ENCODE measurements at regions not wholly inside any gene's neighbourhood (a gene's known extent, or its start where the extent isn't known, plus 50 kb on each side); places are given as distances from the start of the nearest gene placed in this dataset.

DNA sequence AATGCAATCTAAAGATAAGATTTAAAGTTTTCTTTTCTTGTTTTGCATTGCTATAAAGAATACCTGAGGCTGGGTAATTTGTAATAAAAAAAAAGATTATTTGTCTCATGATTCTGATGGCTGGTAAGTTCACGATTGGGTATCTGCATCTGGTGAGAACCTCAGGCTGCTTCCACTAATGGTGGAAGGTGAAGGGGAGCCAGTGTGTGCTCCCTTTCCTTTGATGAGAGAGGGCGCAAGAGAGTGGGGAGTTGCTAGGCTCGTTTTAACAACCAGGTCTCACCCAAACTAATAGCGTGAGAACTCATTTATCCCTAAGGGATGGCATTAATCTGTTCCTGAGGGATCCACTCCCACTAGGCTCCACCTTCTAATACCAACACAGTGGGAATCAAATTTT lies 353.2 kb downstream of the BTBD3 start:
- DNase-seq (ENCODE audit: low read depth in 1 of 2, low spot score in 1 of 2) = no peak

DNA sequence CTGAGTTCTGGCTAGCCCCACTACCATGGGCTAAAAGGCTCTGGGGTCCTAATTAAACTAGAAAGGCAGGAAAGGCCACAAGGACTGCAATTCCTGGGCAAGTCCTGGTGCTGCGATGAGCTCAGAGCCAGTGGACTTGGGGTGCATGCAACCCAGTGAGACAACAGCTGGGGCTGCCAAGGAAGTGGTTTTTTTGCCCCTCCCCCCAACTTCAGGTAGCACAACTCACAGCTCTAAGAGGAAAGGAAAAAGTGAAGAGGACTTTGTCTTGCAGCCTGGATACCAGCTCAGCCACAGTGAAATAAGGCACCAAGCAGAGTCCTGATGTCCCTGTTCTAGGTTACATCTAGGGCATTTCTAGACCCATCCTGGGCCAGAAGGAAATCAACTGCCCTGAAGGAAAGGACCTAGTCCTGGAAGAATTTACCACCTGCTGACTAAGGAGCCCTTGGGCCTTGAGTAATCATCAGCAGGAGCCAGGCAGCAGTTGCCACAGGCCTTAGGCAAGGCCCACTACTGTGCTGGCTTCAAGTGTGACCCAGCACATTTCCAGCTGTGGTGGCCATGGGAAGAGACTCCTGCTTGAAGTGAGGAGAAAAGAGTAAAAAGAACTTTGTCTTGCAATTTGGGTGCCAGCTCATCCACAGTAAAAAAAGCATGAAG lies 358.4 kb downstream of the BTBD3 start:
- DNase-seq (ENCODE audit: low read depth in 1 of 2, low spot score in 1 of 2) = no peak

DNA sequence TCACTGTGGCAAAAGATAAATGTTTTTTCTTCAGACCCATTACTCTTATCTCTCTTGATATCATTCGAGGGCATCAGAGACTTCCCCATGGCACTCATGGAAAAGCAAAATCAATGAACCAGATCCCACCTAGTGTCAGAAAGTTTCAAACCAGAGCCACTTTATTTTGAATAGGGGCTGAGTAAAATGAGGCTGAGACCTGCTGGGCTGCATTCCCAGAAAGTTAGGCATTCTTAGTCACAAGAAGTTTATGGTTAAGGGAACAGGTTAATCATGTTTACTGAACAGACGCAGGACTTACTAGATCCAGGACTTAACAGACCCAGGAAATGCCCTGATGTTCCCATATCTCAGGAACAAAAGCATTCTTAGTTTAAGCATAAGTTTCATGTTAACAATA lies 369.9 kb downstream of the BTBD3 start:
- no peak for DNase-seq (ENCODE audit: low read depth in 1 of 2, low spot score in 1 of 2)

DNA sequence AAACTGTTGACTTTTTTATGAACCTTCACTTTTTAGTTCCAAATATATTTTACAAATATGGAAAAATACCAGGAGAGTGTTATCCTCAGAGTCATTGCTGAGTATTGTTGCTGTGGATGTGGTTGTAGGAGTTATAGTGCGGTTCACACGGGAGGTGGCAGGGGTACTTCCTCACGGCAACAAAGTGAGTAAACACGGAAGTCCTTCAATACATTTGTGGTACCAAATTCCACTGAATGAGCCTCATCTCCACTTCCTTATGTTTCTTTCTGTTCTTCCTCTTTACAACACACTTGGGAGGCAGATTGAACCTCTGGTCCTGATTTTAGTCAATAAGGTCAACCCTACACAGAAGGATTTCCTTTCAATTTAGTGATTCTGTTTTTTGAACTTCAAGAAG lies 371.8 kb downstream of the BTBD3 start:
- no peak for DNase-seq (ENCODE audit: low read depth in 1 of 2, low spot score in 1 of 2)

DNA sequence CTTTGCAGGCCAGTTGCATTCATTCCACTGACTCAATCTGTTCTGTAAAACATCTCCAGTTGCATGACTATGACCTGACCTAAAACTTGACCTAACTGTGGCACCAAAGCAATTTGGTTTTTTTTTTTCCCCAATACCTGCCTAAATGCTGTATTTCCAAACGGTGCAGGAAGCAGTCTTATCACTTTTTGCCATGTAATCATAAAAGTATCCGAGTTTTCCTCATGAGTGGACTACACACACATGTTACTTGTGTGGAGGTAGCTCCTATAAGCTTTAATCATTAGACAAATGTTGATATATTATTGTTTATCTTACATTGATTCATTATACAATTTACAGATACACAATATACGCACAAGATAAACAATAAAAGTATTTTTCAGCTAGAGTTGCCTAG lies 373.7 kb downstream of the BTBD3 start:
- no peak for DNase-seq (ENCODE audit: low read depth in 1 of 2, low spot score in 1 of 2)

DNA sequence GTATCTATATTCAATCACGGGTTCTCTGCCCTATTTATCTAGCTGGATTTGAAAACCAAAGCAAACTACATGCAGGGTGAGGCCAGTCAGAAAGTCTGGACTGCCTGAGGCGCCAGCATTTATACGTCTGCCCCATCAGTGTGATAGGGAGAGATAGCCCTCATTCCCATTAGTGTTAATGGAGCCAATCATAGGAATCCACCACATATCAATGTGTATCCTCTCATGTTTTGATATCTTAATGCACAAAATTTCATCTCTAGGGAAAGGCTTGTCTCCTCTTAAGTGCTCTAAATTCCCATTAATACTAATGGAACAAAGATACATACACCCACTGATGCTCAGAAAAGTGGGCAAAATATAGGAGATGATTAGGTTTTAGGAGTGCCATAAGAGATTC lies 376.2 kb downstream of the BTBD3 start:
- DNase-seq (ENCODE audit: low read depth in 1 of 2, low spot score in 1 of 2) = no peak

DNA sequence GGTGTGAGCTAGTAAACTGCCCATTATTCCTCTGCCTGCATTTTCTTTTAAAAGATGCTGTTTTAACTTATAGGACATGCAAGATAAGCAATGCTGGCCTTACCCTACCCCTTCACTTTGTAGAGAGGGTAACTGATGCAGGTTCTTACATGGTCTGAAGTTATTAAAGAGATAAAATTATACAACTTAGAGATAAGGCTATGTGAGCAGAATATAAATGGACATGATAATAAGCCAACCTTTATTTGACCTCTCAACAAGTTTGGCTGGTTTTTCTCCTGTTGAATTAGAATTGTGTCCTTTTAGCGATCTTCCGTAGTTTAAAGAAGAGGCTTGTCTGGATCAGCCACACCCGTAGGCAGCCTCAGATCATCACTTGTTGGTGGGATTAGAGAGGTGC lies 377.0 kb downstream of the BTBD3 start:
- no peak for DNase-seq (ENCODE audit: low read depth in 1 of 2, low spot score in 1 of 2)

DNA sequence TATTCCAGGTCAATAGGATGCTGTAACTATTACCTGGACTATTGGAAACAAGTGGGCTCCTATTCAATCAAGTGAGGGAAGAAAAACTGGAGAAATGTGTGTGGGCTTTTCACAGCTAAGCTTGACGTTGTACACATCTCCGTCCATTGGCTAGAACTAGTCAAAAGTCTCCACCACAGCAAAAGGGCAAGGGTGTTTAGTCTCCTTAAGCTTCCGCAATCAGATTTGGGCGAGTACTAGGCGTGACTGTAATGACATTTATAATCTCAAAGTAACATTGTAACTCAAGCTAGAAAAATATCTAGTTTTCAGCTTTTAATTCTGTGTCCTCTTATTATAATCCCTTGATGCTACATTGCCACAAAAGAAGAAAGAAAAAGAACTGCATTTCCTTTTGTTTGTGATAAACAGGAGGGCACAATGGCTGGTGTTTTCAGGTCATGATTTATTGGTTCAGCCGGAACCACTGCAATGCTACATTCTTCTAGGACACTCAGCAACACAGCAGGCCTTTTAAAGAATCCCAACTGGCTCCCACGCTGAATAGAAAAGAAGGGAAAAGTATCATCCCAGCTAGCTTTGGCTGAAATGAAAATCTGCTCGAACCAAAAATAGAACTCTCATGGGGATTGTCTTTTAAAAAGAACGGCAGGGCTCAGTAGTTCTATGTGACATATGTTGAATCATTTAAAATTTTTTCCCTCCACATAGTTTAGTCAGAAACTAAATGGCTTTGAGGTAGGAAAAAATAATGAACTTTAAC lies 387.7 kb downstream of the BTBD3 start:
- DNase-seq (ENCODE audit: low read depth in 1 of 2, low spot score in 1 of 2) = no peak

DNA sequence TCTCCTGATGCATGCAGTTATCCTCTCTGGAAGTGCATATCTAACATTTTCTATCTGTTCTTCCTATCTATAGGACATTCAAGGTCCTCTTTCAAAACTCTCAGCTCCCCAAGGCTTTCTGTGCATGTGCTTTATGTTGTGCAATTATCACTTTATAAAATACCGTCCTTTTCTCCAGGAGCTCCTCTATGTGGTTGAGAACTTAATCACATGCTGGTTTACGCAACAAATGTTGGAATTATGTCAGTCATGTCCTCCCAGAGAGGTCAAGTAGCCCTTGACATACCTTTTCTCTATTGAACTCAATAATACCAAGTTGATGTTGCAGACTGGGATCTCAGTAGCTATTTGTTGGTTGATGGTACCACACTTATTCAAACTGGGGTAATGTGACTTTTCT lies 388.4 kb downstream of the BTBD3 start:
- DNase-seq (ENCODE audit: low read depth in 1 of 2, low spot score in 1 of 2) = no peak

DNA sequence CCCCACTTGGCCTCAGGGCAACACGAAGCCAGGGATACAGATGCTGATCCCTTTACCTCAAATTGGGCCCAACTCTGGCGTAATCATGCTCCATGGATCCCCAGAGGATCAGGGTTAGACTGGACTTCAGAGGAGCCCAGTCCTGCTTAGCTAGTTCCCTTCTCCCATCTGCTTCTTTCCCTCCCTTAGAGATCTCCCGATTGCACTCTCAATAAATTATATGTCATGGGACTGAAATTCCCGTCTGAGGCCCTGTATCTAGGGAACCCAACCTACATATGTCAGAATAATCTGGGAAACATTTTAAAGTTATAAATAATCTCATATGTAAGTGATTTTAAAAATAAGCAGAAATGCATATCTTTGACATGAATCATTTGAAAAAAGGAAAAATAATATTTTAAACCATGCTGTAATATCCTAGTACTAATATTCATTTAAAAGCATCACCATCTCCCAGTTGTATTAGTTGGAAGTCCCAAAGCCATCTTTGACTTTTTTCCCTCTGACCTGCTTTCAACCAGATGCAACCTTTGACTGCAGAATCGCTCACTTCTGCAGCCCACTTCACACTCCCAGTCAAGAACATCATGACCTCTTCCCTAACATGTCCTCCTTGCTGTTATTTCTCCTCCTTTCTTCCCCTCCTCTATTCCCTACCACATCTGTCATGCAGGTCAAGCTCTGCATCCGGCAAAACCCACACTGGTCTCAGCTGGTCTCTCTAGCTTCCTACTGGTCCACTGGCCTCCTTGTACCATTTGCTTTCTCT lies 393.6 kb downstream of the BTBD3 start:
- DNase-seq (ENCODE audit: low read depth in 1 of 2, low spot score in 1 of 2) = no peak

DNA sequence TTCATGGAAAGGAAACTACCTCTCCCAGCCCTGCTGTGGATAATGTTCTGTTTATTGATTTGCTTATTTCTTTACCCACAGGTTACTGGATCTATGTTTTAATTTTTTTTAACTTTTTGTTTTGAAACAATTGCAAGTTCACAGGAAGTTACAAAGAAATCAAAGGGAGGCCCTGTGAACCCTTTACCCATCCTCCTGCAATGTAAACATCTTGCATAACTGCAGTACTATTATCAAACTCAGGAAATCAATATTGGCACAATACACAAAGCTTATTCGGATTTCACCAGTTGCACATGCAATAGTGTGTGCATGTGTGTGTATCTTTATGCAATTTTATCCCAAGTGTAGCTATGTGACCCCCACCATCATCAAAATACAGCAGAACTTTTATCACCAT lies 398.0 kb downstream of the BTBD3 start:
- no peak for DNase-seq (ENCODE audit: low read depth in 1 of 2, low spot score in 1 of 2)

DNA sequence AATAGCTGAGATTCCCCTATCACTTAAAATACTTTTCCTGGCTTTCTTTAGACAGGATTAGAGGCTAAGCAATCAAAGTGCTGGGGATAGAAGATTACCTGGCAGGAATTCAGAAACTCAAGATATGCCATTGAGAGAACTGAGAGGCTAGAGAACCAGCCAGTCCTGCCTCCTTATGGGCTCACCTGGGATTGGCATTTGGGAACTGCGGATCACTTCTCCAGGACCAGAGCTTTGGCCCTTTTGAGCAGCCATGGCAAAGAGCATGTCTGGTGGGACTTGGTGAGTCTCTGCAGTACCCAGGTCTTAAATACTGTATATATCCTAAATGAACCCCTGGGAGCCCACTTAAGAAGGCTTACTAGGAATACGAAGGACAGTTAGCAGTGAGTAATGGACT lies 399.1 kb downstream of the BTBD3 start:
- DNase-seq (ENCODE audit: low read depth in 1 of 2, low spot score in 1 of 2) = no peak

DNA sequence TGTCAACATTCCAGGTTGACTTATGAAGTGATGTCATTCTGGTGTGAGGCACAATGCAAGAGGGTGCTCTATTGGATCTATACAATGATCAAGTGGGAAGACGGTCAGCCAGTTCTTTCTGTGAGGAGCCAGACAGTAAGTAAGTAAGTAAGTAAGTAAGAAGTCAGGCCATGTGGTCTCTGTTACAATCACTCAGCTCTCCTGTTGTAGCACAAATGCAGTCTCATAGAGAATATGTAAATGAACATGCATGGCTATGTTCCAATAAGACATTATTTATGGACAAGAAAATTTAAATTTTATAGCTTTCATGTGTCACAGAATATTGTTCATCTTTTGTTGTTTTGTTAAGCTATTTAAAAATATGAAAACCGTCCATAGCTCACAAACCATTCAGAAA lies 399.7 kb downstream of the BTBD3 start:
- DNase-seq (ENCODE audit: low read depth in 1 of 2, low spot score in 1 of 2) = no peak

DNA sequence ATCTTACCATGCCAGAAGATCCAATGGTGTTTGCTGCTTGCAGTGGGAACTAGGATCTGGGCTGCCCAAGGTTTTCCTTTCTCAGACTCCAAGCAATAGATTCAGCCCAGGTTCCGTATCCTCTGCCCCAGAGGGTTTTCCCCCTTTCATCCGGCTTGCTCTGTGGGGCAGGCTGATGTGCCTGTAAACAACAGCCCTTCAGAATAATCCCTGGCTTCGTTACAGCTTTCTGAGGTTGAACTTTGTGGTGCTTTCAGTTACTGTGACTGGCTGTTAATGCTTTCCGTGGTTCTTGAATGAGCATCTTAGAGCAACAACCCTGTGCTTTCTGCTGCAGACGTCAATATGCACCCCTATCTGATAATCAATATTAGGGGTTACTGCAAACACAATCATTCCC lies 400.4 kb downstream of the BTBD3 start:
- DNase-seq (ENCODE audit: low read depth in 1 of 2, low spot score in 1 of 2) = no peak

DNA sequence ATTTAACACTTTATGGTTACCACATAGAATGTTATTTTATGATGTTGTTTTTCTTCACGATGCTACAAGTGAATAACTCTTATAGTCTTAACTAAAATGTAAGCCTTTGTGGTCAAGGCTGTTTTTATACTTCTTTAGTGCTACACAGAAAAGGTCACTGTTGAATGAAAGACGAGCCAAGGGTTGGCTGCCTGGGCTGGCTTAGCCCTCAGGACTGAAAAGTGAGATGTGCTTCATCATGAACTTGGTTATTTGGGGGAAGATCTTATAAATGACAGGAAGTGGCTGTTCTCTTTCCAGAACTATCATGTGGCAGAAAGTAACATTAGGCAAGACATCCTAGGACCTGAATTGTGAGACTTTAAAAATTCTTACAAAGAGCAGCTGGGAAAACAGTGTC lies 404.0 kb downstream of the BTBD3 start:
- no peak for DNase-seq (ENCODE audit: low read depth in 1 of 2, low spot score in 1 of 2)

DNA sequence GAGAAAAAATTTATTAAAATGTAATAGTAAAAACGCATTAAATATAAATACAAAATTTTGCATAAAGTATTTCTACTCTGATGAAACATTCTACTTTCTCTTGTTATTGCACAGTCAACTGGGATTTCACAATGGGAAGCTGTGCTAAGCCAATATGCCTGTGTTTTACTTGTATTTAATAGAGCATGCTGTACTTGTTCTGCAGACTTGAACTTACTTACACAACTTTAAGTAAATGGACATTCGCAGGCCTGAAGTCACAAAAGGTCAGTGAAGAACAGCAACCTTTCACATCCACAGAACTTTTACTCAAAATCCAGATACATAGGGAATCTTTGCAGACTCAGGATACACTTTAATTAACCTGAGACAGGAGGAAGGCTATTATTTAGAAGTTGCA lies 409.5 kb downstream of the BTBD3 start:
- no peak for DNase-seq (ENCODE audit: low read depth in 1 of 2, low spot score in 1 of 2)

DNA sequence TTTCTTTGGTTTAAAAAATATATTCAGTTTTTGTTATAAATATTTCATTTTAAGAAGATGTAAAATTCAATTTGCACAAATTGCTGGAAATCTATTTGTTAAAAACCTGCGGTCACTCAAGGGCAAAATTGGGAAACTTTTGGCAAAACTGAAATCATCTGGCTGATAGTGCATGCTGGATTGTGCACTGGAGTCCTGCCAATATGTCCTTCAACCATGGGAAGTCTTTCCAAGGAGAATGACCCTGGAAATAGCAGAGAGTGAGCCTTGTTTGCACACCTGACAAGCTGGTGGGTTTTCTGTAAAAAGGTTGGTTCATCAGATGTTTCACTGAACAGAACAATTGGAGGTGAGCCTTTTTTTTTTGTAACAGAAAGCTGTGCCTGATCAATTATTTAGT lies 413.5 kb downstream of the BTBD3 start:
- DNase-seq (ENCODE audit: low read depth in 1 of 2, low spot score in 1 of 2) = no peak

DNA sequence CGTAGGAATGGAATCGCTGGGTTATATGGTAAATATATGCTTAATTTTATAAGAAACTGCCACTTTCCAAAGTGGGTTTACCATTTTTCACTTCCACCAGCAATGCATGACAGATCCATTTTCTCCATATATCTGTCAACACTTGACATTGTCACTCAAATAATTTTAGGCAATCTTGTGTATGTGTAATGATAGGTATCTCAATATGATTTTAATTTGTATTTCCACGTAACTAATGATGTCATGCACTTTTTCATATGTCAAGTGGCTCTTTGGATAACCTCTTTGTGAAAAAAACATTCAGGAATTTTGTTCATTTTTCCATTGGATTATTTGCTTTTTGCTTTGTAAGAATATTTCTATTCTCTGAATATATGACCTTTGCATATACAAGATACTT lies 419.9 kb downstream of the BTBD3 start:
- no peak for DNase-seq (ENCODE audit: low read depth in 1 of 2, low spot score in 1 of 2)

DNA sequence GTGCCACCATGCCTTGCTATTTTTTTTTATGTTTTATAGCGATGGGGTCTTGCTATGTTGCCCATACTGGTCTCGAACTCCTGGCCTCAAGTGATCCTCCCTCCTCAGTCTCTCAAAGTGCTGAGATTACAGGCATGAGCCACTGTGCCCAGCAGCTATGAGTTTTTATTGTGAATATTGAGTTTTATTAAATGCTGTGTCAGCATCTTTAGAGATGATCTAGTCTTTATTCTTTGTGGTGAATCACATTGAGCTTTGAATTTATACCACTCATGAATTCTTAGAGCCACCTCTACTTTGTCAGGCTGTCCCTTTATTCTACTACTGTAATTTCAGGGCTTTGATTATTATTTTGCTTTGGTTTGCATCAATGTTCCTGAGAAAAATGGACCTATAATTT lies 428.3 kb downstream of the BTBD3 start:
- no peak for DNase-seq (ENCODE audit: low read depth in 1 of 2, low spot score in 1 of 2)

DNA sequence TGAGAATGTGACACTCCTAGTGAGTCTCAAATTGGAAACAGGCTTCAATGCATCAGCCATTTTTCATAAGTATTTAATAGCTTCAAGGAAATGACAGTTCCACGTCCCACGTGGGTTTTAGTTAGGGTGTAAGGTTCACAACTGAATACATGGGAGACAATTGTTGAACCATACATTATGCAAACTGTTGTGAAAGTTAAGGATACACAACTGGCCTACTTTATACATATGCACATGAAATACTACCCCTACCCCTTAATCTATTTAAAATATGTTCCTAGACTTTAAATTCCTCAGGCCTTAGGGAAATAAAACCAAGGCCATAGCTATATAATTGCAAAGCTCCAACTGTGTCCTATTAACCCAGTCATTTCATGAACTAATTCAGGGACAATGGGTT lies 436.1 kb downstream of the BTBD3 start:
- no peak for DNase-seq (ENCODE audit: low read depth in 1 of 2, low spot score in 1 of 2)

DNA sequence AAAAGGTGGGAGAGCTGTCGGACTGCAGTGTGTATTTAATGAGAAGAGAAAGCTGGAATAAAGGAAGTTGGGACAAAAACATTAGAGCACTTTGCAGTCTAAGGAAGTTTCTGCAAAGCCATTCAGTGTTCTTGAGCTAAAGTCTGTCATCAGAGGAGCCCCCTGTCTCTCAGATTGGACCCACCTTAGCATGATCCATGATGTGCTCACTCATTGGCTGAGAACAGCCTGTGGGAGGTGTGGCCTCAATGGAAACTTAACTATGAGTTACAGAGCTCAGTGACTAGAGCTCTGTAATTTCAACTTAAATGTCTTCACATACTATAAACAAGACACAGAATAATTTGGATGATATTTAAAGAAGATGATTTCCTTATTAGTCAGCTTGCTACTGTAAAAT lies 437.0 kb downstream of the BTBD3 start:
- DNase-seq (ENCODE audit: low read depth in 1 of 2, low spot score in 1 of 2) = no peak

DNA sequence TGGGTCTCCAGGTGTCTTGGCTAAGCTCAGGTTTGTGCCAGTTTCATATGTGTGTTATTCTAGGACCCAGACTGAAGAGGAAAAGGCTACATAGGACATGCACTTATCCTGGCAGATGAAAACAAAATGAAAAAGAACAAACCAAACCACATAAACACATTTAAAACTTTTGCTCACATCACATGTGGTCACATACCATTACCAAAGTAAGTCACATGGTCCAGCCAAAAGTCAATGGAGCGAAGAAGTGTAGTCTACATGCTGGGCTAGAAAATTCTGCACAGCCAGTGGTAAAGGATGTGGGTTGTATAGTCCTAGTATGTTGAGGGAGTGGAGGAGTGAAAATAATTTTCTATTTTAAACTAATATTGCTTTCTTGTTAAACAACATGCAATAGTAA lies 437.5 kb downstream of the BTBD3 start:
- no peak for DNase-seq (ENCODE audit: low read depth in 1 of 2, low spot score in 1 of 2)
